Vagina (tissue), 2 donors: ENCODE measurements at regions not wholly inside any gene's neighbourhood (a gene's known extent, or its start where the extent isn't known, plus 50 kb on each side); places are given as distances from the start of the nearest gene placed in this dataset.

Experiments
- POLR2A ChIP-seq, 2 donors: fragments of 450-650 bp; IDR thresholded peaks; one replicate each; pipeline ENCODE4 v1.6.1; 2017; ENCODE audit warnings: antibody characterized with exemption in 2 of 2, mild to moderate bottlenecking in 2 of 2, moderate library complexity in 2 of 2
- TF ChIP-seq, protein P1 (sequence below), 3 experiments: fragments of 450-650 bp in 2 of 3; fragments of 200-600 bp in 1 of 3; sonication (generic) in 1 of 3; IDR thresholded peaks; one replicate each; pipeline ENCODE4 v1.5.1; 2017 to 2019; ENCODE audit warnings: antibody characterized with exemption in 3 of 3, mild to moderate bottlenecking in 2 of 3, moderate library complexity in 2 of 3

DNA sequence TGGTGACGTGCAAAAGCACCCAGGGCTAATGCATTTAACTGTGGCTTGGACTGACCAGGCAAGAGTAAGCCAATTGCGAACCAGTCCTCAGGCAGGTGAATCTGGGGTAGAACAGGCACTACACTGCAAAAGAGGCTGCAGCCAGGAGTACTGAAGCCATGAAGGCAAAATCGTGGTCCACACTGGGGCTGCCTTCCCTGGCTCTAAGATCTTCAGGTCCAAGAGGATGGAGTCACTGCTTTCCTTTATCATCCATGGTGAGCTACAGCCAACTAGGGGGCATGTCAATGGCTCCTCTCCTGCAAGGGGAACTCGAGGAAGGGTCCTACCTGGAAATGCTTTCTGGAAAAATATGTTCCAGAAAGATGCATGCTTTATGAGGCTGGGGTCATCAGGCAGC lies 100.6 kb upstream of the AJAP1 start:
- TF ChIP-seq, protein P1, sequence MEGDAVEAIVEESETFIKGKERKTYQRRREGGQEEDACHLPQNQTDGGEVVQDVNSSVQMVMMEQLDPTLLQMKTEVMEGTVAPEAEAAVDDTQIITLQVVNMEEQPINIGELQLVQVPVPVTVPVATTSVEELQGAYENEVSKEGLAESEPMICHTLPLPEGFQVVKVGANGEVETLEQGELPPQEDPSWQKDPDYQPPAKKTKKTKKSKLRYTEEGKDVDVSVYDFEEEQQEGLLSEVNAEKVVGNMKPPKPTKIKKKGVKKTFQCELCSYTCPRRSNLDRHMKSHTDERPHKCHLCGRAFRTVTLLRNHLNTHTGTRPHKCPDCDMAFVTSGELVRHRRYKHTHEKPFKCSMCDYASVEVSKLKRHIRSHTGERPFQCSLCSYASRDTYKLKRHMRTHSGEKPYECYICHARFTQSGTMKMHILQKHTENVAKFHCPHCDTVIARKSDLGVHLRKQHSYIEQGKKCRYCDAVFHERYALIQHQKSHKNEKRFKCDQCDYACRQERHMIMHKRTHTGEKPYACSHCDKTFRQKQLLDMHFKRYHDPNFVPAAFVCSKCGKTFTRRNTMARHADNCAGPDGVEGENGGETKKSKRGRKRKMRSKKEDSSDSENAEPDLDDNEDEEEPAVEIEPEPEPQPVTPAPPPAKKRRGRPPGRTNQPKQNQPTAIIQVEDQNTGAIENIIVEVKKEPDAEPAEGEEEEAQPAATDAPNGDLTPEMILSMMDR (IDR thresholded peaks at IDR 0.05), result no peak
- TF ChIP-seq POLR2A (IDR thresholded peaks at IDR 0.05), result no peak
